ENCODE measurements at regions not wholly inside any gene's neighbourhood (a gene's known extent, or its start where the extent isn't known, plus 50 kb on each side); places are given as distances from the start of the nearest gene placed in this dataset.

GRCh38 chr1:87916965-87917364 lies 588.3 kb downstream of the LMO4 start:
- Histone ChIP-seq H3K27me3 (replicated peaks; ENCODE audit: control insufficient read depth, insufficient read depth, low read length, poor library complexity, severe bottlenecking) (no peaks in the 10 kb centered on the region), H3K27ac (ENCODE audit: insufficient read depth, low read length, poor library complexity, severe bottlenecking) (no peak overlapping the region), H3K36me3 (ENCODE audit: control insufficient read depth, insufficient read depth, low read length) (no peaks in the 10 kb centered on the region), H3K4me1 (ENCODE audit: control insufficient read depth, insufficient read depth, low read length, poor library complexity, severe bottlenecking) (no peaks in the 10 kb centered on the region), H3K9me3 (ENCODE audit: control insufficient read depth, low read length) (no peaks in the 10 kb centered on the region), H3K4me3 (ENCODE audit: insufficient read depth, low read depth, low read length, poor library complexity, severe bottlenecking) (no peak overlapping the region)
- no peak for DNase-seq

- Histone ChIP-seq H3K27ac (ENCODE audit: insufficient read depth, low read length, poor library complexity, severe bottlenecking) (no peak overlapping the region), H3K4me3 (ENCODE audit: insufficient read depth, low read depth, low read length, poor library complexity, severe bottlenecking) (no peak overlapping the region)
These were observed 589.7 kb downstream of the LMO4 start for GRCh38 chr1:87918398-87918797.

GRCh38 chr1:87922885-87923284 lies 594.2 kb downstream of the LMO4 start:
- no peak overlapping the region for H3K27ac ChIP-seq (ENCODE audit: insufficient read depth, low read length, poor library complexity, severe bottlenecking)
- no peaks in the 10 kb centered on the region for H3K4me1 ChIP-seq (ENCODE audit: control insufficient read depth, insufficient read depth, low read length, poor library complexity, severe bottlenecking)
- no peaks in the 10 kb centered on the region for H3K9me3 ChIP-seq (ENCODE audit: control insufficient read depth, low read length)
- DNase-seq: no peak
- H3K36me3 ChIP-seq (ENCODE audit: control insufficient read depth, insufficient read depth, low read length): no peaks in the 10 kb centered on the region
- H3K4me3 ChIP-seq (ENCODE audit: insufficient read depth, low read depth, low read length, poor library complexity, severe bottlenecking): no peak overlapping the region
- no peaks in the 10 kb centered on the region for H3K27me3 ChIP-seq (replicated peaks; ENCODE audit: control insufficient read depth, insufficient read depth, low read length, poor library complexity, severe bottlenecking)

More at GRCh38 chr1:87918398-87918797, 589.7 kb downstream of the LMO4 start:
- no peaks in the 10 kb centered on the region for H3K4me1 ChIP-seq (ENCODE audit: control insufficient read depth, insufficient read depth, low read length, poor library complexity, severe bottlenecking)
- H3K9me3 ChIP-seq (ENCODE audit: control insufficient read depth, low read length): no peaks in the 10 kb centered on the region
- DNase-seq: no peak
- H3K27me3 ChIP-seq (replicated peaks; ENCODE audit: control insufficient read depth, insufficient read depth, low read length, poor library complexity, severe bottlenecking): no peaks in the 10 kb centered on the region
- no peaks in the 10 kb centered on the region for H3K36me3 ChIP-seq (ENCODE audit: control insufficient read depth, insufficient read depth, low read length)

GRCh38 chr1:87926131-87926830 lies 597.6 kb downstream of the LMO4 start:
- DNase-seq: no peak
- Histone ChIP-seq H3K36me3 (ENCODE audit: control insufficient read depth, insufficient read depth, low read length) (no peaks in the 10 kb centered on the region), H3K4me3 (ENCODE audit: insufficient read depth, low read depth, low read length, poor library complexity, severe bottlenecking) (no peak overlapping the region), H3K4me1 (ENCODE audit: control insufficient read depth, insufficient read depth, low read length, poor library complexity, severe bottlenecking) (no peaks in the 10 kb centered on the region), H3K9me3 (ENCODE audit: control insufficient read depth, low read length) (no peaks in the 10 kb centered on the region), H3K27ac (ENCODE audit: insufficient read depth, low read length, poor library complexity, severe bottlenecking) (no peak overlapping the region), H3K27me3 (replicated peaks; ENCODE audit: control insufficient read depth, insufficient read depth, low read length, poor library complexity, severe bottlenecking) (no peaks in the 10 kb centered on the region)

GRCh38 chr1:87926921-87927320 lies 598.2 kb downstream of the LMO4 start:
- Histone ChIP-seq H3K27me3 (replicated peaks; ENCODE audit: control insufficient read depth, insufficient read depth, low read length, poor library complexity, severe bottlenecking) (no peaks in the 10 kb centered on the region), H3K4me1 (ENCODE audit: control insufficient read depth, insufficient read depth, low read length, poor library complexity, severe bottlenecking) (no peaks in the 10 kb centered on the region), H3K27ac (ENCODE audit: insufficient read depth, low read length, poor library complexity, severe bottlenecking) (no peak overlapping the region), H3K4me3 (ENCODE audit: insufficient read depth, low read depth, low read length, poor library complexity, severe bottlenecking) (no peak overlapping the region), H3K36me3 (ENCODE audit: control insufficient read depth, insufficient read depth, low read length) (no peaks in the 10 kb centered on the region), H3K9me3 (ENCODE audit: control insufficient read depth, low read length) (no peaks in the 10 kb centered on the region)
- DNase-seq: no peak

GRCh38 chr1:87927391-87928280 lies 599.0 kb downstream of the LMO4 start:
- H3K4me1 ChIP-seq (ENCODE audit: control insufficient read depth, insufficient read depth, low read length, poor library complexity, severe bottlenecking): no peaks in the 10 kb centered on the region
- no peak overlapping the region for H3K27ac ChIP-seq (ENCODE audit: insufficient read depth, low read length, poor library complexity, severe bottlenecking)
- H3K4me3 ChIP-seq (ENCODE audit: insufficient read depth, low read depth, low read length, poor library complexity, severe bottlenecking): no peak overlapping the region
- no peaks in the 10 kb centered on the region for H3K36me3 ChIP-seq (ENCODE audit: control insufficient read depth, insufficient read depth, low read length)
- no peaks in the 10 kb centered on the region for H3K9me3 ChIP-seq (ENCODE audit: control insufficient read depth, low read length)
- no peaks in the 10 kb centered on the region for H3K27me3 ChIP-seq (replicated peaks; ENCODE audit: control insufficient read depth, insufficient read depth, low read length, poor library complexity, severe bottlenecking)
- DNase-seq: no peak

- DNase-seq: no peak
These were observed 599.9 kb downstream of the LMO4 start for GRCh38 chr1:87928623-87929022.

GRCh38 chr1:87929906-87930305 lies 601.2 kb downstream of the LMO4 start:
- no peaks in the 10 kb centered on the region for H3K27me3 ChIP-seq (replicated peaks; ENCODE audit: control insufficient read depth, insufficient read depth, low read length, poor library complexity, severe bottlenecking)
- H3K4me1 ChIP-seq (ENCODE audit: control insufficient read depth, insufficient read depth, low read length, poor library complexity, severe bottlenecking): no peaks in the 10 kb centered on the region
- no peaks in the 10 kb centered on the region for H3K36me3 ChIP-seq (ENCODE audit: control insufficient read depth, insufficient read depth, low read length)
- H3K9me3 ChIP-seq (ENCODE audit: control insufficient read depth, low read length): no peaks in the 10 kb centered on the region
- H3K27ac ChIP-seq (ENCODE audit: insufficient read depth, low read length, poor library complexity, severe bottlenecking): no peak overlapping the region
- no peak overlapping the region for H3K4me3 ChIP-seq (ENCODE audit: insufficient read depth, low read depth, low read length, poor library complexity, severe bottlenecking)
- no peak for DNase-seq

More at GRCh38 chr1:87928623-87929022, 599.9 kb downstream of the LMO4 start:
- no peaks in the 10 kb centered on the region for H3K9me3 ChIP-seq (ENCODE audit: control insufficient read depth, low read length)
- no peak overlapping the region for H3K27ac ChIP-seq (ENCODE audit: insufficient read depth, low read length, poor library complexity, severe bottlenecking)
- H3K4me3 ChIP-seq (ENCODE audit: insufficient read depth, low read depth, low read length, poor library complexity, severe bottlenecking): no peak overlapping the region
- H3K36me3 ChIP-seq (ENCODE audit: control insufficient read depth, insufficient read depth, low read length): no peaks in the 10 kb centered on the region
- no peaks in the 10 kb centered on the region for H3K27me3 ChIP-seq (replicated peaks; ENCODE audit: control insufficient read depth, insufficient read depth, low read length, poor library complexity, severe bottlenecking)
- H3K4me1 ChIP-seq (ENCODE audit: control insufficient read depth, insufficient read depth, low read length, poor library complexity, severe bottlenecking): no peaks in the 10 kb centered on the region

GRCh38 chr1:87930796-87931195 lies 602.1 kb downstream of the LMO4 start:
- Histone ChIP-seq H3K9me3 (ENCODE audit: control insufficient read depth, low read length) (no peaks in the 10 kb centered on the region), H3K27me3 (replicated peaks; ENCODE audit: control insufficient read depth, insufficient read depth, low read length, poor library complexity, severe bottlenecking) (no peaks in the 10 kb centered on the region), H3K4me3 (ENCODE audit: insufficient read depth, low read depth, low read length, poor library complexity, severe bottlenecking) (no peak overlapping the region), H3K36me3 (ENCODE audit: control insufficient read depth, insufficient read depth, low read length) (no peaks in the 10 kb centered on the region), H3K27ac (ENCODE audit: insufficient read depth, low read length, poor library complexity, severe bottlenecking) (no peak overlapping the region), H3K4me1 (ENCODE audit: control insufficient read depth, insufficient read depth, low read length, poor library complexity, severe bottlenecking) (no peaks in the 10 kb centered on the region)
- no peak for DNase-seq

GRCh38 chr1:87933171-87933570 lies 604.5 kb downstream of the LMO4 start:
- Histone ChIP-seq H3K4me3 (ENCODE audit: insufficient read depth, low read depth, low read length, poor library complexity, severe bottlenecking) (no peak overlapping the region), H3K9me3 (ENCODE audit: control insufficient read depth, low read length) (no peaks in the 10 kb centered on the region), H3K27me3 (replicated peaks; ENCODE audit: control insufficient read depth, insufficient read depth, low read length, poor library complexity, severe bottlenecking) (no peaks in the 10 kb centered on the region), H3K4me1 (ENCODE audit: control insufficient read depth, insufficient read depth, low read length, poor library complexity, severe bottlenecking) (no peaks in the 10 kb centered on the region), H3K27ac (ENCODE audit: insufficient read depth, low read length, poor library complexity, severe bottlenecking) (no peak overlapping the region), H3K36me3 (ENCODE audit: control insufficient read depth, insufficient read depth, low read length) (no peaks in the 10 kb centered on the region)
- DNase-seq: no peak

Measured in effector memory CD4-positive, alpha-beta T cell (primary cell).